ENCODE measurements at regions not wholly inside any gene's neighbourhood (a gene's known extent, or its start where the extent isn't known, plus 50 kb on each side); places are given as distances from the start of the nearest gene placed in this dataset.

DNA sequence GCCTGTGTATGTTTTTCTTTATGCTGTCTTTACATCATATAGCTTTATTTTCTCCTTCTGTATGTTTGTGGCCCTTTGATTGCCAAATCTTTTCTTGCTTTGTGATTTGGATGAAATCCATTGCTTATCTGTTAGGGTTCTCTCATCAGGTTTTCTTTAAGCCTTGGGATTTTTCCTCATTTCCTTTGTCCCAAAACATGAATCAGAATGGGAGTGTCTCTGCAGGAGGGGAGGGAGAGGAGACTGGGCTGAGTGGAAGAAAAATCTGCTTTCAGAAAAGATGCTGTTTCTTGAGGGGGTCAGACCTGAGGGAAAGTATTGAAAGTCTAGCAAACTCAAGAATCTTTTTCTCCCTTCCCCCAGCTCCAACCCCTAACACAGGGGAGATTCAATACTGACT is 758.0 kb upstream of the MMS22L start:
- Histone ChIP-seq H3K4me3 (no peak overlapping the region), H3K36me3 (ENCODE audit: low read depth) (no peaks in the 10 kb centered on the region), H3K79me2 (ENCODE audit: insufficient read depth) (no peaks in the 10 kb centered on the region), H2AFZ (no peak overlapping the region), H3K27ac (no peak overlapping the region), H3K4me1 (ENCODE audit: insufficient read depth) (no peaks in the 10 kb centered on the region), H3K4me2 (ENCODE audit: unreplicated experiment) (no peak overlapping the region), H3K9me3 (ENCODE audit: low read depth) (no peaks in the 10 kb centered on the region), H3K9ac (no peak overlapping the region), H3K27me3 (replicated peaks; ENCODE audit: insufficient read depth) (no peaks in the 10 kb centered on the region; the same call in 1 of the 2 replicates), H3F3A (ENCODE audit: insufficient read depth) (no peaks in the 10 kb centered on the region), H3K9me2 (ENCODE audit: insufficient read depth) (no peaks in the 10 kb centered on the region), H4K20me1 (ENCODE audit: insufficient read depth) (no peaks in the 10 kb centered on the region)
- no peak for TF ChIP-seq EZH2 (IDR thresholded peaks at IDR 0.05; ENCODE audit: insufficient read depth, poor library complexity, severe bottlenecking)
- TF ChIP-seq EZH2phosphoT487 (IDR thresholded peaks at IDR 0.05; ENCODE audit: insufficient read depth, low read depth): no peak
- DNase-seq: no peak
- in situ Hi-C loops (cut with MboI): no loop called here

- Histone ChIP-seq H4K20me1 (ENCODE audit: insufficient read depth) (no peaks in the 10 kb centered on the region), H3K9me3 (ENCODE audit: low read depth) (no peaks in the 10 kb centered on the region), H3K4me2 (ENCODE audit: unreplicated experiment) (no peak overlapping the region), H3K79me2 (ENCODE audit: insufficient read depth) (no peaks in the 10 kb centered on the region), H3K36me3 (ENCODE audit: low read depth) (no peaks in the 10 kb centered on the region), H2AFZ (no peak overlapping the region), H3F3A (ENCODE audit: insufficient read depth) (no peaks in the 10 kb centered on the region), H3K4me1 (ENCODE audit: insufficient read depth) (no peaks in the 10 kb centered on the region), H3K27me3 (replicated peaks; ENCODE audit: insufficient read depth) (no peaks in the 10 kb centered on the region; the same call in 1 of the 2 replicates), H3K27ac (no peak overlapping the region), H3K9ac (no peak overlapping the region), H3K9me2 (ENCODE audit: insufficient read depth) (no peaks in the 10 kb centered on the region), H3K4me3 (no peak overlapping the region)
- WGBS, 2 experiments (ENCODE audit: low coverage in 1 of 2, low lambda C conversion rate in 2 of 2, missing lambda C conversion rate in 2 of 2): 73 to 76% methylated on average over 5 of the region's 5 CpGs
- DNase-seq: no peak
- TF ChIP-seq EZH2phosphoT487 (IDR thresholded peaks at IDR 0.05; ENCODE audit: insufficient read depth, low read depth): no peak
- TF ChIP-seq EZH2 (IDR thresholded peaks at IDR 0.05; ENCODE audit: insufficient read depth, poor library complexity, severe bottlenecking): no peak
- in situ Hi-C loops (cut with MboI): no loop called here
Observed at GRCh38 chr6:98041921-98042320, 758.9 kb upstream of the MMS22L start.

GRCh38 chr6:98044151-98044561 is 761.1 kb upstream of the MMS22L start:
- Histone ChIP-seq H3K4me3 (no peak overlapping the region), H3K79me2 (ENCODE audit: insufficient read depth) (no peaks in the 10 kb centered on the region), H3K36me3 (ENCODE audit: low read depth) (no peaks in the 10 kb centered on the region), H3F3A (ENCODE audit: insufficient read depth) (no peaks in the 10 kb centered on the region), H3K9me2 (ENCODE audit: insufficient read depth) (no peaks in the 10 kb centered on the region), H3K9ac (no peak overlapping the region), H3K9me3 (ENCODE audit: low read depth) (no peaks in the 10 kb centered on the region), H2AFZ (no peak overlapping the region), H3K4me1 (ENCODE audit: insufficient read depth) (no peaks in the 10 kb centered on the region), H3K4me2 (ENCODE audit: unreplicated experiment) (no peak overlapping the region), H3K27ac (no peak overlapping the region), H4K20me1 (ENCODE audit: insufficient read depth) (no peaks in the 10 kb centered on the region), H3K27me3 (replicated peaks; ENCODE audit: insufficient read depth) (no peaks in the 10 kb centered on the region; the same call in 1 of the 2 replicates)
- DNase-seq: no peak
- 54 to 65% methylated on average over 7 of the region's 7 CpGs for WGBS, 2 experiments (ENCODE audit: low coverage in 1 of 2, low lambda C conversion rate in 2 of 2, missing lambda C conversion rate in 2 of 2)
- in situ Hi-C loops (cut with MboI): no loop called here
- no peak for TF ChIP-seq EZH2phosphoT487 (IDR thresholded peaks at IDR 0.05; ENCODE audit: insufficient read depth, low read depth)
- no peak for TF ChIP-seq EZH2 (IDR thresholded peaks at IDR 0.05; ENCODE audit: insufficient read depth, poor library complexity, severe bottlenecking)

DNA sequence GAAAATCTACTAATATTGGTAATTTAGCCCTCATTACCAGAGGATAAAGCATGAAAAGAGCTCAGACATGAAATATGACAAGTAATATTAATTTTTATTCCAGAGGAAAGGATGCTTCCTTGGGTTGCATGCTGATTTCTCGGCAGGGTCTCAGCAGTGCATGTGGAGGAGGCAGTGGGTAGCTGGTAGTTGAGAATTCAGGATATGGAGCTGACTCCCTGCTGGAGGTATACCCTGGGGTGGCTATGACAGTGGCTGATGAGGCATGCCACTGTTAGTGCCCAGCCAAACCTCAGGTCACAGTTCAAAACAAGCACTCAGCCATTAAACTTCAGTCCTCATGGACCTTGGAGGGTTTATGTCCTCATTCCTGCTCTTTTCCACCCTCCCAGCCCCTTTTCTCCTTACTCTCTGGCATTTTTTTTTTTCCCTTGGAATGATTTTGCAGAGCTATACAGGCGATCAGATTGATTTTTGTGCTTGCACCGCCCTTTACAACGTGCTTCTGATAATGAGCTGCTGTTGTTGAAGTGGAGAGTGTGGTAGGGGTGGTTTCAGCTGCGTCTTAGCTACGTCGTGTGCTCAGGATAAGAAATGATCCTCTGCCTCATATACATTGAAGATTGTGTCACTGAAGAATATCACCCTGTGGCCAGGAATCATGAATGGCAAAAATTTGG is 761.9 kb upstream of the MMS22L start:
- H3F3A ChIP-seq (ENCODE audit: insufficient read depth): no peaks in the 10 kb centered on the region
- no peaks in the 10 kb centered on the region for H3K9me2 ChIP-seq (ENCODE audit: insufficient read depth)
- 8 to 11% methylated on average over 7 of the region's 7 CpGs for WGBS, 2 experiments (ENCODE audit: low coverage in 1 of 2, low lambda C conversion rate in 2 of 2, missing lambda C conversion rate in 2 of 2)
- no peaks in the 10 kb centered on the region; the same call in 1 of the 2 replicates for H3K27me3 ChIP-seq (replicated peaks; ENCODE audit: insufficient read depth)
- H3K4me2 ChIP-seq (ENCODE audit: unreplicated experiment): no peak overlapping the region
- H3K27ac ChIP-seq: no peak overlapping the region
- H4K20me1 ChIP-seq (ENCODE audit: insufficient read depth): no peaks in the 10 kb centered on the region
- DNase-seq: no peak
- H3K4me3 ChIP-seq: no peak overlapping the region
- no peaks in the 10 kb centered on the region for H3K36me3 ChIP-seq (ENCODE audit: low read depth)
- TF ChIP-seq EZH2phosphoT487 (IDR thresholded peaks at IDR 0.05; ENCODE audit: insufficient read depth, low read depth) (no peak), EZH2 (IDR thresholded peaks at IDR 0.05; ENCODE audit: insufficient read depth, poor library complexity, severe bottlenecking) (no peak)
- no peaks in the 10 kb centered on the region for H3K4me1 ChIP-seq (ENCODE audit: insufficient read depth)
- H3K9me3 ChIP-seq (ENCODE audit: low read depth): no peaks in the 10 kb centered on the region
- no peak overlapping the region for H3K9ac ChIP-seq
- in situ Hi-C loops (cut with MboI): no loop called here
- H3K79me2 ChIP-seq (ENCODE audit: insufficient read depth): no peaks in the 10 kb centered on the region
- H2AFZ ChIP-seq: no peak overlapping the region

GRCh38 chr6:98047164-98047563 is 764.1 kb upstream of the MMS22L start:
- H3K36me3 ChIP-seq (ENCODE audit: low read depth): no peaks in the 10 kb centered on the region
- in situ Hi-C loops (cut with MboI): no loop called here

More at GRCh38 chr6:98047164-98047563, 764.1 kb upstream of the MMS22L start:
- H3K9ac ChIP-seq: no peak overlapping the region
- no peaks in the 10 kb centered on the region for H3K79me2 ChIP-seq (ENCODE audit: insufficient read depth)
- H3K4me1 ChIP-seq (ENCODE audit: insufficient read depth): no peaks in the 10 kb centered on the region
- no peaks in the 10 kb centered on the region for H3K9me3 ChIP-seq (ENCODE audit: low read depth)
- no peak overlapping the region for H3K4me3 ChIP-seq
- no peak for DNase-seq
- H3F3A ChIP-seq (ENCODE audit: insufficient read depth): no peaks in the 10 kb centered on the region
- no peaks in the 10 kb centered on the region for H3K9me2 ChIP-seq (ENCODE audit: insufficient read depth)
- TF ChIP-seq EZH2 (IDR thresholded peaks at IDR 0.05; ENCODE audit: insufficient read depth, poor library complexity, severe bottlenecking) (no peak), EZH2phosphoT487 (IDR thresholded peaks at IDR 0.05; ENCODE audit: insufficient read depth, low read depth) (no peak)
- 5 to 10% methylated on average over 2 of the region's 2 CpGs for WGBS, 2 experiments (ENCODE audit: low coverage in 1 of 2, low lambda C conversion rate in 2 of 2, missing lambda C conversion rate in 2 of 2)
- no peak overlapping the region for H3K27ac ChIP-seq
- H3K4me2 ChIP-seq (ENCODE audit: unreplicated experiment): no peak overlapping the region
- H4K20me1 ChIP-seq (ENCODE audit: insufficient read depth): no peaks in the 10 kb centered on the region
- no peaks in the 10 kb centered on the region; the same call in 1 of the 2 replicates for H3K27me3 ChIP-seq (replicated peaks; ENCODE audit: insufficient read depth)
- H2AFZ ChIP-seq: no peak overlapping the region

All from GM23248 (cell line).